ENCODE measurements at regions not wholly inside any gene's neighbourhood (a gene's known extent, or its start where the extent isn't known, plus 50 kb on each side); places are given as distances from the start of the nearest gene placed in this dataset.

DNA sequence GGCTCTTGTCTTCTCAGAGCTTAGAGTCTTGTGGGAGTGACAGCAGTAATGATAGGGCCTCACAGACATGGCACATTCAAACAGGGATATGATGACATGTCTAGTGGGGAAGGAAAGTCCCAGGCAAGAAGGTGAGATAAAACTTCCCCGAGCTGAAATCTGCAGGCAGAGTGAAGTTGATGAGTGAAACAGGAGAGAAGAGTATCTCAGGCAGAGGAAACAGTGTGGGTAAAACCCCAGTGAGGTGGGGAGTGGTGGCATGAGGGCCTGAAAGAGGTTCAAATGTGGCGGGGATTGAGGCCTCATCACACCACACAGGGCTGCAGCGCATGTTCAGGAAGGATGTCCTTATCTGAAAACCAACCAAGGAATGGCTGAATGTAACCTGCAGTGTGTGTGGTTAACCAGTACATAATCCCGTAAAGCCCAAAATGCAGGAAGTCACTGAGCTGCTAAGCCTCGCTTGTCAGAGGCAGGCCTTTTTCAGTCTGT is 153.8 kb upstream of the E2F8 start:
- DNase-seq: no peak

DNA sequence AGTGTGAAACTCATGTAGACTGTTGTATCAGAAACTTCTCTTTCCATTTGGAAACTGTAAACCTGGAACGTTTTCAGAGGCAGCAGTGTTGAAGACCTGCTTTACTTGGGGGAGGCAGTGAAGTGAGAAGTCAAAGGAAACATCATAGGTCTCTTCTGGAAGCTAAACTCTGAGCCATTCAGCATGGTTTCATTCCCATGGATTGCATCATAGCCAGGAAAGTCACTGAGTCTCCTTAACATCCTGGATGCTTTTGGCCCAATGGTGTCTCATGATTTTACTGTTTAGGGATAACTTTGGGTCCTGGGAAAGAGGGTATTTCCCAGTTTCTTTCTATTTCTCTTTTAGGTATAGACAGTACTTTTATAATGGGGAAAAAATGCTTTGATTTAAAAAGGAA is 153.2 kb upstream of the E2F8 start:
- no peak for DNase-seq

DNA sequence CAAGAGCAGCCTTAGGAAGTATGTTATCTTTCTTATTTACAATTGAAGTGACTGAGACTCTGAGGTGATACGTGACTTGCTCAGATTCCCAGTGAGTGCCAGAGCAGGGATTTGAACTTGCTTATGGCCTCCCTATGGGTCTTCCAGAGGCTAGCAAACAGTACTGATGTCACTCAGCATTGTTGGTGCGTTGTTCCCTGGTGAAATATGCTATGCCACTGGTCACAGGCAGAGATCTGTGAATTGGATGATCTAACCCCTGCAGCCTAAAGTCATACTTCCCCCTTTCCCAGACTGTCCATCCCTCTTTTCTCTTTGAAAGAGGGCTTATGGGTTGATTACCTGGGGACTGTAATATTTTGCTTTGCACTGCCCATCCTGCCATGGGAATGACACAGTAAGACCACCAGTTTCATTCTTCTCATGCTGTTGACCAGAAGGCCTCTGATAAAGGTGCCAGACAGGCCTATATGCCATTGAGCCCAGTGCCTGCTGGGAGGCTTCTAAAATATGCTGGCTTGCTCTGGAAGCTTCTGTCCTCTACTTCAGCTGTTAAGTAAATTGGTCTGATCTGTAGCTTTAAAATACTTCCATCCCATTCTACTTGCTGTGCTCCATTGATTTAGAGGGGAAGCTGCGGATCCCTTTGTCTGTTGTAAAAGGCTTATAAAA is 152.2 kb upstream of the E2F8 start:
- no peak for DNase-seq

DNA sequence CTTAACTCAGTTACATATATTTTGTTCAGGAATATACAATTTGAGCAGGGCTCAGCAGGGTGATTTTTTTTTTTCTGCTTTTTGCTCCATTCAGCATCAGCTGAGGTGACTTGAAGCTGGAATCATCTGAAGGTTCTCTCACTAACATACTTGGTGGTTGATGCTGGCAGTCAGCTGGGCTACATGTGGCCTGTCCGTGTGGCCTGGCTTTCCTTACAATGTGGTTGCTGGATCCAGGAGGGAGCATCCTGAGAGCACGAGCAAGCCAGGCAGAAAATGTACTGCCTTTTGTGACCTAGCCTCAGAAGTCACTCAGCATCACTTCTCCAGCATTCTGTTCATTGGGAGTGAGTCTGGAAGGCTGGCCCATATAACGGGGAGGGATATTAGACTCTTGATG is 151.6 kb upstream of the E2F8 start:
- no peak for DNase-seq

DNA sequence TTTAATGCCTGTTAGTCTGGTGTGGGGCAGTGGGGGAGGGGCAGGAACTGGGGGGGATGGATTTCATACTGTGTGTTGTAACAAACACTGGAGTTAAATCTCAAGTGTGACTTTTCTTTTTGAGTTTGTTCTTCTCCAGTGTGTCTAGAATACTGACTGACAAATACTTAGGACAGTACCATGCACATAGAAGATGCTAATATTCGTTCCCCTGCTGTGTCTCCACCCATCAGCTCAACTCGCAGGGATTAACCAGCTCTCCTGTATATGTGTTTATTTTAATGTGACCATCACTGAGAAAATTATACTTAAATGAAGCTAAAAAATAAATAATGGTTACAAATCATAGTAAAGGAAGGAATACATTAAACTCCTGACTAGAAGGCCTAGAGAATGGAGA is 150.9 kb upstream of the E2F8 start:
- no peak for DNase-seq

DNA sequence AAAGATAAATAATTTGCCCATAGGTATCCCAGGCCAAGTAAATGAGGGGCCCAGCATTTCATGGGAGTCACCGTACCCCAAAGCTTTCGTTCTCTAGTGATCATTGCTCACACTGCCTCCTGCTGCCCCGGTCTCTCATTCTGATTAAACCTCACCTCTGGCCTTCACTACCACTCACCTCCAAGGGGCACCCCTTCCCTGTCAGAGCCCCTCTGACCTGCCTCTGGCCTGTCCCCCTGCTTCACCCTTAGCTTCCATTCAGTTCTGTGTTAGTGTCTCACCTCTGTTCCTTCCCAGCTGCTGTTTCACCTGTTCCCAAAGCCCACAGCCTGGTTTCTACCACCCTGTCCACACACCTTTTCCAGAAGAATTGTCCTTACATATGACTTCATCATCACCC is 150.3 kb upstream of the E2F8 start:
- DNase-seq: no peak

DNA sequence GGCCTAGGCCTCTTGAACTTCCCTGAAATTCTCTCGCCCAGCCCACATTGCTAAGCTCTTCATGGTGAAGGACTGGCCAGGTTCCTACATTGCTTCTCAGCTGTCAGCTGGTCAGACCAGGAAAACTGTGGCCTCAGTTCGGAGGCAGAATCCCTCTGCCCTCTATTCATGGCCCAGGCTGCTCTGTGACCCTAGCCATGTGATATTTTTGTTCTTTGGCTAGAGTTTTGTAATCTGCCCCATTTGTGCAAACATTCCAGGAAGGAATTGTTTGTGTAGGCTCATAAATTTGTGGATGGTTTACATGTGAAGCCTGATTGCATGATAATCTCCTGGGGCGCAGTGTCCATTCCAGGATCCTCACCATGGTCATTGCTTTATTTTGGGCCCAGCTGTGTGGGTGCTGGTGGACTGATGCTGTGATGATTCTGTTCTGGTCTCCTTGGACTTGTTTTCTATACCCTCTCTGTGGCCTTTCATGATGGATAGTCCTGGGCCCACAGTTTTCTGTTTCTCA is 149.1 kb upstream of the E2F8 start:
- DNase-seq: no peak

DNA sequence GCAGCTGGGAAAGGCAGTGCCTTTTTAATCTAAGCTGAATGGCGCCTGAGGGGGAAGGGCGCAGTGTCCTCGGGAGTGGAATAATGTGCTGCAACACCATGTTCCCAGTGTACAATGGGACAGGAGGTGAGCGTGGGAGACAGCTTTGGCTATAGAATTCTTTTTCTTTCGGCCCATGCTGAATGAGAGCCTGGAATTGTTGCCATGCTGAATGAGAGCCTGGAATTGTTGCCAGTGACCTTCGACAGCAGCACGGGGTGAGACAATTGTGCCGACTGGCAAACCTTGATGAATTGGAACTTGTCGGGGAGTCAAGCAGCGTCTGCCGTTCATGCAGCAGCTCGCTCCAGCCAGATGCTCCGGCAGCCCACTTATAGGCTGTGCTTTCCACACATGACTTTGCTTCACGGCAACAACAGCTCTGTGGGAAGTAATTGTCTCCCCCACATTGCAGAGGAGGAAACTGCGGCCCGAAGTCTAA is 141.4 kb upstream of the E2F8 start:
- no peak for DNase-seq

DNA sequence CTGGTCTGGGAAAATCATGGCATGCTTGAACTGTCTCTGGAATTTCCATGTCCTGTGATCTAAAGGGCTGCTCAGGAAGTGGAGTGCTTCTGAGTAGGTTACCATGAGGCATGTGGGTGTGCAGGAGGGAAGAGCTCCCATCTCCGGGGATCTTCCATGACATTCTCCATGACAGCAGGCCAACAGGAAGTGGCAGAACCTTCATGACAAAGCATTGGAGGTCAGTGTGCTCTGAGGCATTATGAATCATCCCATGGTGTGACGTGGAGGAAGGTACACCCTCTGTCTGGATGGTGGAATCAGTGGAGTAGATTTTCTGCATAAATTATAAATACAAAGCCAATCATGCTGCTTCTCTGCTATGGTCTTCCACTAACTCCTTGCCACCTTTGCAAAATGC is 139.6 kb upstream of the E2F8 start:
- DNase-seq: no peak

DNA sequence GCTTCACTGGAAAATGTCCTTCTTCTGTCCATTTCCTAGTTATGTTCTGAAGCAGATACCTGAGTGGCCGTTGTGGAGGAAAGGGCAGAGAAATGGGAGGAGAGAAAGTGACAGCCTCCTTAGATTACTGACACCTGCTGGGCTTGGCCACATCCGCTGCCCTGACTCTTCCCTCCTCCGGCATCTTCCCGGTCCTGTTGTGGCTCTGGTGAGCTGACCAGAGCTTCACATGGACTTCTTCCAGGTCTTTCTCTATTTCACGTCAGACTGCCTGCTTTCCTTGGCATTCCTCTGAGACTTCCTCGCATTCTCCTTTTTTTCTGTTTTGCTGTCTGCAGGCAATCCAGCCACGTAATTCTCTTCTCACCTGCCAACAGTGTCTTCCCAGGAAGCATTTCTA is 138.7 kb upstream of the E2F8 start:
- DNase-seq: no peak

DNA sequence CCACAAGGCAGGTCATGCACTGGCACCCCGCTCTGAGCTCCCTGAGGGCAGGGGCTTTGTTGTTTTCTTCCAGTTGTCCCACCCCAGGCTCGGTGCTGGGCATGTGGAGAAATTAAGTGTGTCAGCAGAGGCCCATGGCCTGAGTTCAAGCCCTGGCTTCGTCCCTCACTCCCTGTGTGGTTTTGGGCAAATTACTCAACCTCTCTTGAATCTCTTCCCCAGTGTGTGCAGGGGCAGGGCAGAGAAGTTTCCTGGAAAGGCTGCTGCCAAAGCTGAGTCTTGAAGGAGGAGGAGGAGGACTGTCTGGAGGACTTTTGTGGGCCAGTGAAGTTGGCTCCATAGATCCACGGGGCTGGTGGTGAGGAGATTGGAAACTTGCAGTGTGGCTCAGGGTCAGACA is 138.1 kb upstream of the E2F8 start:
- DNase-seq: no peak

DNA sequence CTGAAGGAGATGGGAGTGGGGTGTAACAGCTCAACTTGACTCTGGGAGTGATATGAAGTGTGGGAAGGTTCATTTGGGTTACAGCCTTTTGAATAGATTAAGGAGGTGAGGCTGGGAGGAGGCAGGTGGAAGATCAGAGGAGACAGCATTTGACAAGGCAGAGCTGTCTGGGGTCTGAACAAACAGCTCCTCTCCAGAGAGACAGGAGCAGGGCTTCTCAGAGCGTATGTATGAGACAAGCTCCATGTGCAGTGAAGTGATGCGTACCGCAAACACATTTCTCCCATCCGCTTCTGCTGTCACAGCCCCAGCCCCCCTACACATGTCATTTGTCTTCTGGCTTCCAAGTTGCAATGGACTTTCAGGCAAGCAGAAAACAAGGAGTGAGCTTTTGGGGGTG is 137.1 kb upstream of the E2F8 start:
- DNase-seq: no peak

DNA sequence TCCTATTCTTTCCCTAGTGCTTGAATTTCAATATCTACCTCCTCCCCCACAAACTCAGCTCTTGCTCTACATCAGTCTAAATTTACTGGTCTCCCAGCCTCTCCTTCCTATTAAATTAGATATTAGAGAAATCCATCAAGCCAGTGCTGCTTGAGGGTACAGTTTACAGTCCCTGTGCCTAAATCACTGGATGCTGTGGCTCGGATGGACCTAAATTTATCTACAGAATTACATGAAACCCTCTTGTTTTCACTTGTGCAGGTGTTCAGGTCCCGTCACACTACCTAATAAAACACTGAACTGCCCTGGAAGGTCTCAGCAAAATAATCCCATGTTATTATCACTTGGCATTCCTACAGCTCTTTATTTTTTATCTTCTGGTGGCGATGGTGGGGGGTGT is 134.7 kb upstream of the E2F8 start:
- DNase-seq: no peak

DNA sequence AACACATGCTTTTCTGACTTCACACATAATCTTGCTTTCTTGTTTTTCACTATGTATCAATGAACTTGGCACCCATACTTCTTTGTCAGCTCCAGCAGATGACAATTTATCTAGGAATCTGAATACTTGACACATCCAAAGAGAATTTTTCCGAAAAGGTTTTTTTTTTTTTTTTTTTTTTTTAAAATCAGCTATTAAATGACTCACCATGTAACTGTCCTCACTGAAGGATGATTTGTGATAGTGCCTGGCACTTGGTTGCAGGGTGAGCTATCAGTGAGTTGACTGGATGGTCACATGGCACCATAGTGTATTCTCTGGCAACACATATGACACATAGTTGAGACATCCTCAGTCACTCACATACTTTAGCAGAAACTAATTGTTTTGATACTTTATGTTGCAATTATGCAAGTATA is 133.4 kb upstream of the E2F8 start:
- no peak for DNase-seq

DNA sequence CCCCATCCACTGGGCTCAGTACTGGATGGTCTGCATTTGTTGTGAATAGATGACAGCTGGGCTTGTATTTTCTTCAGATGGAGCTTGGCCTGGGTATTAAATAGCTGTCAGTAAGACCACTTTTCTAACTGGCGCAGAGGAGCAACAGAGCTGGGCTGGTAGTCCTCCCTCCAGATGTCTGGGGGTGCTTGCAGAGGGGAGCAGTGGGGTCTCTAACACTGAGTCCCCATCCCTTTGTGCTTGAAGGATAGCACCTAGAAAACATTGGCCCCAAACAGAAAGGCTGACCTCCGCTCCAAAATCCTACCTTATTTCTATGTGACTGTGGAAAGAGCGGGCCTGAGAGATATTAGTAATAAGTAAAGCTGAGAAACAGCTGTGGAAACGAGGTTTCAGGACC is 131.6 kb upstream of the E2F8 start:
- no peak for DNase-seq

DNA sequence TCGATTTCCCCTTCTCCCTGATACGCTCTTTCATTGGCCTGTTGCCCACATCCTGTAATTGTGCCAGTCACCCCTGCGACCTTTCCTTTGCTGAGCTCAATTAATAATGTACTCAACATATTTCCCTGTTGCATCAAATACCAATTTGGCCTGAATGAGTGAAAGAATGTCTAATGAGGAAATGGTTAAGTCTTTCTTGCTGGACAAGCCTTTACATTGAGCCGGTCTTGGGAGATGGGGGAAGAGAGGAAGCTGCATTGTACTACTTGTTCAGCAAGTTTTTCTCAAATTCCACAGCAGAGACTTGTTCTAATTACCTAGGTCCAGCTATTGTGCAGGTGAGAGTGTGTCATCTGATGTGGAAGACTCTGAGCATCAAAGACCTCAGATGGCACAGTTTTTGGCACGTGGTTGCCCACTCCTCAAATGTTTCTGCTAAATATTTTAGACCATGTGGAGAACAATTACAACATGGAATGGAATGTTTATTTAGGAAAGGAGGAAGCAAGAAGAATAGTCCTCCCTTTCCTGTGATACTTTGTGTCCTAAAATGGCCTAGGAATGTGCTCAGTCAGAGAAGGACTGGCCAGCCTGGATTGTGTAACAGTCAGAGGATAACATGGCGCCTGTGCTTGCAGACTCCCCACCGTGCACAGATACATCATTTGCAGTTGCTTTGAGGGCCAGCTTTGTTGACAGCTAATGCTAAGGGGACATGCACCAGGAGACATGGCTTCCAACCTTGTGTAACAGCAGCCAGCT is 129.5 kb upstream of the E2F8 start:
- DNase-seq: no peak

DNA sequence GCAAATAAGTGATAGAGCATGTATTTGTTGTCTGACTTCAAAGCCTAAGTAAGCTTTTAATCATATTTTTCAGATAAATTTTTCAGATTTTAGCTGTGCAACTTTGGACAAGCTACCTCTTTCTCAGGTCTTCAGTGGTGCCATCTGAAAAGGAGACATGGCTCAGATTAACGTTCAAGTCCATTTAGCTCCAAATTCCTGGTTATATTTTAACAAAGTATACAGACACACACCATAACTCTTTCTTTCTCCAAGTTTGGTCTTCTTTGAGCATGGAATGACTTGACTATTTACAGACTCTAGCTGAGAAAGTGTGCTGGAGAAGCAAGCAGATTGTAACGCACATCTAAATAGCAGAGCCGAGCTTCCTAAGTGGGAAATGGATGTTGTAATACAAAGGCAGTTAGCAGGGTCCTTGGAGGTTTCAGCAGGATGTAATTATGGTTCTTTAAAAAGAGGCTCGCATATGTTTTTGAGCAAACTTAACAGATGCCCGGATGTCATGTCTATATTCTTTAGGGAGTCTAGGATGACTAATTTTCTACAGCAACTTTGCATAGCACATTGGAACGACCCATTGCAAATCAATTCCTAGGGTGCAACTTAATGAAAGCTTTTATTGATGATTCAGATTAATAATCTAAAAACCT is 128.1 kb upstream of the E2F8 start:
- DNase-seq: no peak

DNA sequence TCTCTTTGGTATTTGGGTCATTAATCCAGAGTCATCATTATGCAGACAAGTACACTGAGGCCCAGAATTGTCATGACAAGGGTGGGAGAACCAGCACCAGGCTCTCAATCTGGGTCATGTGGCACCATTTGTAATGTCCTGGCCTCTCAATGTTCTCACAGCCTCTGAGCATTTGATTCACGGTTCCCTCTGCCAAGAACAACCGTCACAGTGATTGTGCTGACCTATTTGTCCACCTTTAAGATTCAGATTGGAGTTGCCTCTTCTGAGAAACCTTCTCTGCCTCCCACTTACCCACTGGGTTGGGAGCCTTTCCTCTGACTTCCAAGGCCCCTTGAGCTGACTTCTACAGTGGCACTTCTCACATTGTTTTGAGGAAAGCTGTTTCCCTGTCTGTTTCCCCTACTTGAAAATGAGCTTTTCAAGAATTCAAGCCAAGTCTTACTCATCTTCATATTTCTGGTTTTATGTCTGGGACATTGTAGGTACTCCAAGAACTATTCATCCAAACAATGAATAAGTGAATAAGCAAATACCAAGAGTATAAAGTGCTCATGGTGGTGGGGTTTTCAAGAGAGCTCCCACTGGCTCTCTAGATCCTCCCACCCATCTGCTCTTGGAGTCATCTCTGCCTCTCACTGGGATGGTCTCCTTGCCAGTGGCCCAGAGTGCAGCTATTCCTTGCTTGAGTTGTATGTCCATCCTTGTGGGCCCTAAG is 126.4 kb upstream of the E2F8 start:
- DNase-seq: no peak

DNA sequence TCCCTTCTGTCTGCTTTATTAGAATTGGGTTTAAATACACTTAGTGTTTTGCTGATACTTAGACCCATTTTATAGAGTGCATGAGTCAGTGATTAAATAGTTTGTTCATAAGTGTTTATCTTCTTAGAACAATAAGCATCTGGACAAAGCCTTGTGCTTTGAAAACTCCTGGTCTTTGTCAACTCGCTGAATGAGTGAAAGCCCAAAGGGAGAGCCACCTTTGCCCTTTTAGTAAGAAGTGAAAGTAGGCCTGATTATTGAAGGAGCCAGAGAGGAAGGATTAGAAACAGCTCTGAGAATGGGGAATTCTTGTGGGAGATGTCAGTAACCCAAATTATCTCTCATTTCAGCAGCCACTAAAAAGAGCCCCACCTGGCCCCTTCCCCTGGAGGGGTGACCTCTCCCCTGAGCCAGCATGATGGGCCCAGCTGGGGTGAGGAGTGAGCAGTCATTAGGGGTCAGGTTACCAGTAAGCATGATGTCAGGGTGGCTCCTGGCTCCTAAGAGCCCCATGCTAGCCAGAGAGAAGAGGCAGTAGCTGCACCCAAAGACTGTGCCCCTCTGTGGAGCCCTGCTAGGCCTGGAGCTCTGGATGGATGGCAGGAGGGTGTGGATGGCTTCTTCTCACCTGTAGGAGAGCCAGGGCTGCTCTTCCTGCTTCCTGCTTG is 125.1 kb upstream of the E2F8 start:
- DNase-seq: no peak

DNA sequence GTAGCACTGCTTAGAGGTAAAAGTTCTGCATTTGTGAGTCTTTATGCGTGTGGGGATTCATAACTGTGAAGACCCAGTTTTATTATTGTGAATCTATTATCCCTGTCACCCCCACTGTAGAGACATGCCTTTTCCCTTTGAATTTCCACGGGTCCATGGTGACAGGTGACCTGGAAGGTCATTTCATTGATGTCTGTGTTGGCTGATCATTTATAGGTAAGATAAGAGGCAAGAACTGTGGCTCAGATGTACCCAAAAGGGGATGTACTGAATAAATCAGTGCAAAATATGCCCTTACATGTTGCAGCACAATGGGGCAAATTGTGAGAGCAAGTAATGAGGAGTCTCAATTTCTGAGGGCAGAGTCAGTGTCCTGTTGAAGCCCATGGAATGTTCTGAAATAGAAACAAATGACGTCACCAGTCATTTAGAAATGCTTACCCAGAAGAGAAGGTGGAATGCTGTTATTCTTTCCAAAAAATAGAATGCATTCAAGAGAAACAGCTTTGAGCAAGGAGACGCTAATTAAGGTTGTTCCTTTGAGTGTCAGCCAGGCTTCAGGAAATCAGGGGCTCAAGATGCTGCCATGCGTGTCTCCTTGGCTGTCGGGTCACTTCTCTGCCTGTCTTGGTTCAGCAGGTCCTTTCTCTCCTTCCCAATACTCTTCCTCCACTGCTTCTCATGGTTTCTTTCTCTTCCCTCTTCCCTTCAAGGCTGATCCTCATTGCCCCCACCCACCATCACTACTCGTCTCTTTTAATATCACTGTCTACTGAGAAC is 118.7 kb upstream of the E2F8 start:
- no peak for DNase-seq

DNA sequence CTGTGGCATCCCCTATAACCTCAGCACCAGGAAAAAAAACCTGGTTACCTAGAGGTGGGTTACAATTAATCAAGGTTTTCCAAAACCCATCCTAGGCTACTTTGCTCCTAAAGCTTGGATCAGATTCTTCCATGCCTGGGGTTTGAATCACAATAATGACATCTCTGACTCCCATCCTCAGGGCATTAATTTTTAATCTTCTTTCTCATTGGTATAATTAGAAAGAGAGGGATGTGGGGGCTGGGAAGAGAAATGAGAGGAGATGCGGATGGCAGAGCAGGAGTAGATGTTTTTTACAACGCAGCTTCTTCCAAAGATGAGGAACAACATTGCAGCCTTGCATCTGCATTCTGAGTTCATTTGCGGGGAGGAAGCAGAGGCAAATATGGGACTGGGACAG is 117.2 kb upstream of the E2F8 start:
- DNase-seq: no peak

DNA sequence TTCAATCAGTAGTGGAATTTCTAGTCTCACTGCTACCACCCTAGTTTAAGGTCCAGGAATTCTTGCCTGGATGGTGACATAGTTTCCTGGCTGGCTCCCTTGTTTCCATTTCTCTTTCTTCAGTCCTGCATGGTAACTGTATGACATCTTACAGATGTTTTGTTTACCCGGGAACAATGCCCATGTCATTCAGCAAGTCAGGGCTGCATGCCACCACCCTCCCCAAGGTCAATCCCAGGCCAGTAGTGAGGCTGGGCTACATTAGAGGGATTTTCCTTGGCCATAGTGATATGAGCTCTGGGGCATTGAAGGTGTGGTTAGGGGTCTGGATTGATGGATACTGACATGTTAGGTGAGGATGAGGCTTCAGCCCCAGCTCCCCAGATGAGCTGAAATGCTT is 114.9 kb upstream of the E2F8 start:
- no peak for DNase-seq
